GM20000 (cell line): ENCODE measurements at regions not wholly inside any gene's neighbourhood (a gene's known extent, or its start where the extent isn't known, plus 50 kb on each side); places are given as distances from the start of the nearest gene placed in this dataset.
"Not testable (repeated sequence)": the region's sequence is repeated elsewhere in the genome, so short reads cannot be mapped to it uniquely, and the experiment has no call there.

Experiments used
- DNase-seq: peaks from one replicate; pipeline ENCODE4 v3.0.0; 2012; ENCODE audit warnings: low spot score
- CTCF ChIP-seq: IDR thresholded peaks from 2 replicates; pipeline ENCODE4 v1.5.1; 2012; ENCODE audit warnings: mild to moderate bottlenecking, control low read depth; ENCODE audit errors: extremely low read depth, missing control alignments

- no peak for TF ChIP-seq CTCF
- no peak for DNase-seq
Measured at GRCh38 chr5:123949043-123949804, 437.2 kb downstream of the CSNK1G3 start.

DNA sequence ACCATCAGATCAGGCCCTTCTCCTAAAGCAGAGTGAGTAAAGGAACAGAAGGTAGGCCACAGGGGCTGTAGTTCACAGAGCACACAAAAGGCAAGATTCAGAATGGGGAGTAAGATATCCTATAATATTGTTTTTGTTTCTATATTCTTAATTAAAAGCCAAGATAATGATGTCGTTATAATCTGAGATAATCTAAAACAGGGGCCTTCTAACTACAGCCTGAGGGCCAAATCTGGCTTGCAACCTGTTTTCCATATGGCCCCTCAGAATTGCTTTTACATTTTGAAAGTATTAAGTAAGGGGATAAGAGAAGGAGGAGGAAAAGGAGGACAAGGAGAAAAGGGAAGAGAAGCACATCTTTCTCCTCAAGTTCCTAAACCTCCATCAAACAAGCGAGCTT, 435.8 kb downstream of the CSNK1G3 start:
- no peak for TF ChIP-seq CTCF
- DNase-seq = no peak

DNA sequence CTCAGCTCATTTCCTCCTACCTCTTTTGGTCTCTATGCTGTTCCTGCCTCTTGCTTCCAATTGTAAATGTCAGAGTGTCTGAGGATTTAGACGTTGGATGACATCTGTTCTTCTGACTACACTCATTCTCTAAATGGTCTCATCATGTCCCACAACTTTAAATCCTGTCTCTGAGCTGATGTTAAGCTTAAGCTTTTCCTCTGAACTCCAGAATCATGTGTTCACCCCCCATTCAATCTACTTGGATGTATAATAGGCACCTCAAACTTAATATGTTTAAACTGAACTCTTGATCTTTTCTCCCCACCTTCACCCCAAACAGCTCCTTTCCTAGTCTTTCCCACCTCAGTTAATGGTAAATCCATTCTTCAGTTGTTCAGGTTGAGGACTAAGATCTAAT, 433.6 kb downstream of the CSNK1G3 start:
- TF ChIP-seq CTCF = no peak
- no peak for DNase-seq

DNA sequence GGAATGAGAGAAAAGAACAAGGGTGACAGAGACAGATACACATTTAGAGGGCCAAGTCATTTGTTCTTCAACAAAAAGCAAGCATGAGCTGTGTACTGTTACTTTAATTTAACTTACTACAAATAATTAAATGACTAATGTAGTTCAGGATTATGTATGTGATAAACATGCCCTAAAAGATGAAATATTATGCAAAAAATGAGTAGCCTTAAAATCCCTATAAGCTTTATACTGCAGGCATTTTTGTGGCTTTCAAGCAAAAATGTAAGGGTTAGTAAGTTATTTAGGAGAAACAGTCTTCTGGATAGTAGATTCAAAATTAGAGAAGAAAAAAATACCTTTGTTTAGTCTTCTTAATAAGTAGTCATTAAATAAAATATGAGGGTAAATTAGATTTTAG, 431.2 kb downstream of the CSNK1G3 start:
- TF ChIP-seq CTCF = no peak
- DNase-seq = no peak

DNA sequence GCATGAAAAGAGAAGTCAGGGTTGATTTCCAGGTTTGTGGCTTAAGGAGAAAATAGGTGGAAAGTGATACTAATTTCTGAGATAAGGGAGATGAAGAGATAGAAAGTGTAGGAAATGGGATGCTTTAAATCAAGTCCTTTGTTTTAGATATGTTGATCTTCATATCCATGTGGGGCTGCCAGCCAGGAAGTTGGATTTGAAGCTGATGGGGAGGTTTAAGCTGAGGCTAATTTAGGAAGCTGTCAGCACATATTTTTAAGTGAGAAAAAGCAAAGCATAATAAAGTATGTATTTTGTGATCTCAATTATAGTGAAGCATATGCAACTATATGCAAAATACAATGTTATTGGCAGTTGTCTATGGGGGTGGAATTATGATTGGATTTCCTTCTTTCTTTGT, 428.4 kb downstream of the CSNK1G3 start:
- no peak for TF ChIP-seq CTCF
- DNase-seq = no peak

- TF ChIP-seq CTCF = peak; percentile 3
- DNase-seq = no peak
Measured at GRCh38 chr5:123937230-123937629, 425.3 kb downstream of the CSNK1G3 start.

- TF ChIP-seq CTCF = no peak
- DNase-seq = no peak
Measured at GRCh38 chr5:123936548-123936947, 424.6 kb downstream of the CSNK1G3 start.

- DNase-seq = not testable (repeated sequence)
Measured at GRCh38 chr5:123933812-123934211, 421.8 kb downstream of the CSNK1G3 start.
